Parathyroid adenoma (tissue), 2 donors: ENCODE measurements at regions not wholly inside any gene's neighbourhood (a gene's known extent, or its start where the extent isn't known, plus 50 kb on each side); places are given as distances from the start of the nearest gene placed in this dataset.
"Not testable (repeated sequence)": the region's sequence is repeated elsewhere in the genome, so short reads cannot be mapped to it uniquely, and the experiment has no call there.

Experiments used
- H2AFZ ChIP-seq: fragments of 300-600 bp; sonication (generic); one replicate; pipeline ENCODE4 v1.7.0; 2017; ENCODE audit warnings: antibody characterized with exemption, mild to moderate bottlenecking
- H3K27ac ChIP-seq: fragments of 300-600 bp; sonication (generic); one replicate; pipeline ENCODE4 v1.7.0; 2017
- H3K27me3 ChIP-seq: fragments of 300-600 bp; sonication (generic); one replicate; pipeline ENCODE4 v1.7.0; 2017; ENCODE audit warnings: low read length; ENCODE audit not compliant: control insufficient read depth, insufficient read depth
- H3K36me3 ChIP-seq: fragments of 300-600 bp; sonication (generic); one replicate; pipeline ENCODE4 v1.7.0; 2017; ENCODE audit warnings: low read length; ENCODE audit not compliant: control insufficient read depth, insufficient read depth
- H3K4me1 ChIP-seq: fragments of 300-600 bp; sonication (generic); one replicate; pipeline ENCODE4 v1.7.0; 2017; ENCODE audit warnings: control low read depth
- H3K4me2 ChIP-seq: fragments of 300-600 bp; sonication (generic); one replicate; pipeline ENCODE4 v1.7.0; 2017; ENCODE audit warnings: low read length
- H3K4me3 ChIP-seq: fragments of 300-600 bp; sonication (generic); one replicate; pipeline ENCODE4 v1.7.0; 2017; ENCODE audit warnings: low read depth, low read length
- H3K79me2 ChIP-seq: fragments of 300-600 bp; sonication (generic); one replicate; pipeline ENCODE4 v1.7.0; 2017; ENCODE audit warnings: control low read depth
- H3K9ac ChIP-seq: fragments of 300-600 bp; sonication (generic); one replicate; pipeline ENCODE4 v1.7.0; 2017; ENCODE audit warnings: mild to moderate bottlenecking
- H3K9me3 ChIP-seq: fragments of 300-600 bp; sonication (generic); one replicate; pipeline ENCODE4 v1.7.0; 2017; ENCODE audit warnings: low read length; ENCODE audit not compliant: control insufficient read depth
- CTCF ChIP-seq: fragments of 300-600 bp; sonication (generic); IDR thresholded peaks from one replicate; pipeline ENCODE4 v1.7.0; 2017; ENCODE audit warnings: antibody characterized with exemption, mild to moderate bottlenecking
- donor health status: primary hyperparathyroidism.

- Histone ChIP-seq H3K79me2 (no peaks in the 10 kb centered on the region), H3K27me3 (no peaks in the 10 kb centered on the region), H3K4me3 (no peak overlapping the region), H3K9ac (no peak overlapping the region), H3K36me3 (no peaks in the 10 kb centered on the region), H3K4me2 (no peak overlapping the region), H2AFZ (no peak overlapping the region), H3K9me3 (no peaks in the 10 kb centered on the region), H3K27ac (no peak overlapping the region), H3K4me1 (no peaks in the 10 kb centered on the region)
- TF ChIP-seq CTCF, result no peak
Measured at GRCh38 chr6:154637392-154637791, 95.8 kb upstream of the SCAF8 start.

- Histone ChIP-seq H3K27me3 (no peaks in the 10 kb centered on the region), H3K36me3 (no peaks in the 10 kb centered on the region), H2AFZ (no peak overlapping the region), H3K4me1 (no peaks in the 10 kb centered on the region), H3K4me3 (no peak overlapping the region), H3K9ac (no peak overlapping the region), H3K9me3 (no peaks in the 10 kb centered on the region), H3K27ac (no peak overlapping the region), H3K79me2 (no peaks in the 10 kb centered on the region), H3K4me2 (no peak overlapping the region)
- no peak for TF ChIP-seq CTCF
Measured at GRCh38 chr6:154638369-154638768, 94.8 kb upstream of the SCAF8 start.

GRCh38 chr6:154639196-154639595, 94.0 kb upstream of the SCAF8 start:
- H3K4me1 ChIP-seq, H3K9ac ChIP-seq, H3K27me3 ChIP-seq, H3K9me3 ChIP-seq, H3K36me3 ChIP-seq, H3K4me3 ChIP-seq, H3K4me2 ChIP-seq, H3K27ac ChIP-seq, H2AFZ ChIP-seq, H3K79me2 ChIP-seq: not testable (repeated sequence)

- Histone ChIP-seq H3K9ac (no peak overlapping the region), H3K27ac (no peak overlapping the region), H3K27me3 (no peaks in the 10 kb centered on the region), H3K4me2 (no peak overlapping the region), H2AFZ (no peak overlapping the region), H3K36me3 (no peaks in the 10 kb centered on the region), H3K4me3 (no peak overlapping the region), H3K4me1 (no peaks in the 10 kb centered on the region), H3K79me2 (no peaks in the 10 kb centered on the region), H3K9me3 (no peaks in the 10 kb centered on the region)
- TF ChIP-seq CTCF, result no peak
Measured at GRCh38 chr6:154648188-154648887, 84.9 kb upstream of the SCAF8 start.

GRCh38 chr6:154648888-154649205, 84.4 kb upstream of the SCAF8 start:
- no peaks in the 10 kb centered on the region for H3K9me3 ChIP-seq
- H3K4me2 ChIP-seq, result no peak overlapping the region
- no peak overlapping the region for H2AFZ ChIP-seq
- no peak overlapping the region for H3K9ac ChIP-seq
- no peak for TF ChIP-seq CTCF
- H3K4me3 ChIP-seq, result no peak overlapping the region
- H3K4me1 ChIP-seq, result no peaks in the 10 kb centered on the region
- no peaks in the 10 kb centered on the region for H3K79me2 ChIP-seq
- H3K36me3 ChIP-seq, result no peaks in the 10 kb centered on the region
- H3K27me3 ChIP-seq, result no peaks in the 10 kb centered on the region
- H3K27ac ChIP-seq, result no peak overlapping the region
